Muscle of back (tissue), 3 donors: ENCODE measurements at regions not wholly inside any gene's neighbourhood (a gene's known extent, or its start where the extent isn't known, plus 50 kb on each side); places are given as distances from the start of the nearest gene placed in this dataset.
A peak's percentile ranks its signal among the peaks of the same experiment; 100 is the strongest.
"Not testable (repeated sequence)": the region's sequence is repeated elsewhere in the genome, so short reads cannot be mapped to it uniquely, and the experiment has no call there.

Experiments
- DNase-seq, 3 donors: peaks; one replicate each; pipeline versions ENCODE4 v3.0.0 to v3.0.0-alpha.2; 2013

DNA sequence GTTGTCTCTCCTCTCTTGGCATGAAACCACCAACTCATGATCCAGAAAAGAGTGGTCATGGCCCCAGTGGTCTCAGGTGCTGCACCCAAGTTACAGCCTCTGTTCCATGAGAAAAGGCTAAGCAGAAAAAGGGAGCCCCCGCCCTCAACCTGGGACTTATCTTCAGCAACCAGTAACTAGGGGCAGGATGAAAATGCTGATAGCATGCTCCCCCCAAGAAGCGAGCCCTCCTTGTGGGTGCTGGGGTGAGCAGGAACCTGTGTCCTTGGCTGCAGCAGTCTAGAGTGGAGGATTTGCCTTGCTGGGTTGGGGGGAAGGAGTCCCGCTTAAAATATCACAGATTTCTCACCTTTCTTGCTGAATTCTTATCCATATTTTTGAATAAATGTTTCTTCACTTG lies 490.0 kb downstream of the SUCLG1 start:
- no peak for DNase-seq

DNA sequence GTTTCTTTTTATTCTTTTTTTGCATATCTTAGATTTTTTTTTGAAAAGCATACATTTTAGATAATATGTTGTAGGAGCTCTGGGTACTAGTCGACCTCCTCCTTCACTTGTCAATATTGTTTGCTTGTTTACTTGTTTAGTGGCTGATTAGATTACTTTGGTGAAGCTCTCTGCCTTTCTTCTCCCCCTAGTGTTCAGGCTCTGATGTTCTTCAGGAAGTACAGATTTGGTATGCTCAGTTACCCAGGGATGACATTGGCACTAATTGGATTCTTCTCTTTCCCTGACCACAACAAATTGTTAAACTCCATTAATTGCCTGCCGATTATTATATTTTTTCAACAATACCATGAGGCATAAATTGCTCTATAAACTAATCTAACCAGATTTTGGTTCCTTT lies 491.2 kb downstream of the SUCLG1 start:
- DNase-seq = no peak

DNA sequence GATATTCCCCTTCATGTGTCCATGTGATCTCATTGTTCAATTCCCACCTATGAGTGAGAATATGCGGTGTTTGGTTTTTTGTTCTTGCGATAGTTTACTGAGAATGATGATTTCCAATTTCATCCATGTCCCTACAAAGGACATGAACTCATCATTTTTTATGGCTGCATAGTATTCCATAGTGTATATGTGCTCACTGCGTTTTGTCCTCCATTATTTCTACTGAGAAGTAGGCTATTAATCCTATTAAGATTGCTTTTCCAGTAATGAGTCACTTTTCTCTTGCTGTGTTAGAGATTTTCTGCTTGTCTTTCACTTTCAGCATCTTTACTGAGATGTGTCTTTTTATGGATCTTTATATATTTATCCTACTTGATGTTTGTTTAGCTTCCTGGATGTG lies 492.1 kb downstream of the SUCLG1 start:
- not testable (repeated sequence) for DNase-seq

DNA sequence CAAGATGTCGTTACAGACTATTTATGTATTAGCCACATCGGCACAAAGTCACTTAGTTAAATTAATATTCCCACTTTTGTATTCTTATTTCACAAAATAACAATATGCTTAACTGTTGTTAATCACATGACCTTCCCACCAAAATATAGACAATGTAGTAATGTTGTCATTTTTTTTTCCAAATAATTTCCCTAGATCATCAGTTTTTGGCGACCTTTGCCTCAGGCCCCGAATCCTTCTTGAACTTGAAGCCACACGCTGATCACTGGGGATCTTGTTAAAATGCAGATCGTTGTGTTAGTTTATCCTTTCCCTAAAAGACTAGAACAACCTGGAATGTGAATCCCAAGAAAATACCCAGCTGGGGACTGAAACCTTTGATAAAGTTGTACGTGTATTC lies 497.6 kb downstream of the SUCLG1 start:
- DNase-seq = no peak

DNA sequence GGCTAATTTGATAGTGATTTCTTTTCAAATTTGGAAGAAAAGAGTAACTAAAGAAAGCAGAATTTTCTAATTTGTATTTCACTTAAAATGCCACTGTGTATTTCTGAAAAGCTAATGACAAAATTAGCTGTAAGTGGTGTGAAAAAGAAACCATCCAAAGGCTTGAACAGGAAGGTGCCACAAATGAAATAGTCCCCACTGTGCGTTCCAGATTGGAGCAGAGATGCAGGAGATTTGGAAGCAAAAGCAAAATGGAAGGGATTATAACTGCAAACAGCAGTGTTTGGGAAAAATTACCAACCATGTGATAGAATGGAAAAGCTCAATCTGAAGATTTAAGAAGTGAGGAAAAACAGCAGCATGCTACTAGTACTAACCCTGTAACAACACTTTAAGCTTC lies 498.7 kb downstream of the SUCLG1 start:
- DNase-seq = no peak

DNA sequence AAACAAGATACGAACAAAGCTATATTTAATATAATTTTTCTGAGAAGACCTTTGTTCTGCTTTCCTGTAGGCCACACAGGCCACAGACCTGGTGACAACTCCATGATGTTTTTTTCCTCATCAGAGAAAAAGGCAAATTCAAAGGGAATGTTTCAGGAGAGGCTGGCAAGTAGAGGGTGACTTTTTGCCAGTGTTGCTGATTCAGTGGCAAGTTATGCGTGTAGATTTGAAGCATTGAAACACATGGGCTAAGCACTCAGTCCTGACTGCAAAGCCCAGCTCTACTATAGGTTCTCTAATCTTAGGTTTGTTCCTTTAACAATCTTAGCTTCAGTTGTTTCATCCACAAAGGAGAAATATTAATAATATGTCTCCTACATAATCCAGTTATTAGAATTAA lies 499.8 kb downstream of the SUCLG1 start:
- DNase-seq = no peak

DNA sequence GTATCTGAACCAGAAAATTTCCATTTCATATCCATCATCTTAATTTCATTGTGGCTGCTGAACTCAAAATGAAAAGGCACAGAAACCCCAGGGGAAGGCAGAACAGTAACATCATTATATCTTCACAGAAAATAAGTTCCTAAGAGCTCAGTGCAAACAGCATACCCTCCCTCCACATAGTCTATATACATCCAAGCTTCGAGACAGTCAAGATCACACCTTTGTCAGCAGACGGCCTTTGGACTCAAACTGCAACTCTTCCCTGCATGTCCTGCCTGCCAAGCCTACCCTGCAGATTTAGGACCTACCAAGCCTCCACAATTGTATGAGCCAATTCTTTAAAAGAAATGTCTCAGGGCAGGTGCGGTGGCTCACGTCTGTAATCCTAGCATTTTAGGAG lies 502.1 kb downstream of the SUCLG1 start:
- no peak for DNase-seq

DNA sequence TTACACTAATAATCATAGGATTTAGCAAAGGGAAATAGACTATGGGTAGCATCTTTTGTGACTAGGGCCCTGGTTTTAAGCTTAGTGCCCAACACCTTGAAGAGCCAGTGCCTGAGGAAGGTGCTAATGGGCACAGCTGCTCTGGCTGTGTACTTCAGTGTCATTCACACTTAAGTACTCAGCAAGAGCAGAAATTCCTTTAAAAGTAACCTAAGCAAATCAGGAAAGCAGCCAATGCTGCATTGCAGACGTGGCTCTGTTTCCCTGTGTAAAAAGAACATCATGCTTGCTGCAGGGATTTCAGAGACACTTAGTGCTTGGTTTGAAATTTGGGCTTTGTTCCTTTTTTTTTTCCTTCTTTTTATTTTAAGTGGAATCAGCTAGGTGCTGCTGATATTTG lies 505.4 kb downstream of the SUCLG1 start:
- DNase-seq = peak in 1 of 3 donors; percentile 51

DNA sequence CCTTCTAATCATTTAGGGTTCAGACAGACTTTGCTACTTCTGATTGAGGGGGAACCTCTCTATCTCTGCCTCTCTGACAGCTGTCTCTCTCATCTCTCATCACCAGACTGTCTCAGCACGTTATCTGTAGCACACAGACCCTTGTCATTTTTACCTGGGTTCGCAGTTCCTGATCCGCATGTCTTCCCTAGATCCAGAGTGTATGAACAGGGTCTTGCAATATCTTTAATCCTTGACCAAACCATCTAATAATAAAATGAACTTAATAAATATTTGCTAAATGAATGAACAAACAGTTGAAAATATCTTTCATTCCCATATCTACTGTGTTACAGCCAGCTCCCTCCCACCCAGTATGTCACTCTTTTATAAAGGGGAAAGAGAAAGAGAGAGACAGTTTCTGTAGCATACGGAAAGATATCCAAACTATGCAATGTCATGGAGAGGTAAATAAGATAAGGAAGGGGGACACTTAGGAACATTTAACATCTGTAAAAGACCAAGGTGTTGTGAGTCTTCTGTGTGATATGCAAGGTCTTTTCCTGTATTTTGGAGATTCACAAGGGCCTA lies 507.6 kb downstream of the SUCLG1 start:
- DNase-seq = no peak

DNA sequence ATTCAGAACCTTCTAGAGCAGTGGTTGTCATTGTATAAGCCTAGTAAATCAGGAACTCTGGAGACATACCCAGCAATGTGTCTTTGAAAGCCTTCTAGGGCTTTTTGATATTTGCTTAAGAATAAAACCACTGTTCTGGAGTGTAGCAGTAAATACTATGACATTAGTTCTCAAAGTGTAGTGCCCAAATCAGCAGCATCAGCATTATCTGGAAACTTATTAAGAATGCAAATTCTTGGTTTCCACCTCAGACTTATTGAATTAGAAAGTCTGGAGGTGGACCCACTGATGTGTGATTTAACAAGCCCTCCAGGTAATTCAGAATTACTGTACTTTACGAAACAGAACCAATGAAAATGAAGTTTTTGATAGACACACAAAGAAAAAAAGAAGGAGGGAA lies 509.7 kb downstream of the SUCLG1 start:
- DNase-seq = no peak

DNA sequence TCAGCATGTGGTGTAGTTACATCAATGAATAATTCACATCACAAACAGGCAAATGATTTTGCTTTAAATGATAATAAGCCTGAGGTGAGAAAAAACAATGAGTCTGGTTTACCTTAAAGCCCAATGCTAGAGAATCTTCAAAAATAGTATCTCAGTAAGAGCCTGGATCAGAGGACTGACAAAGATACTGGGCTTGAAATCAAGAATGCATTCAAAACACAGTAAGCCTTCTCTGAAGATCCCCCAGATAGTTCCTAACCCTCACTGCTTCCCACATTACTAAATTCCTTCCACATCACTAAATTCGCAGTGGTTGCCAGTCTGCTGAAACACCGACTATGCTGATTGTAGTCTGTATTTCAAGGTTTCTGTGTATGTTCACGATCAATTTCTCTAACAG lies 514.9 kb downstream of the SUCLG1 start:
- peak; percentile 21 to 68 (median 57) for DNase-seq

DNA sequence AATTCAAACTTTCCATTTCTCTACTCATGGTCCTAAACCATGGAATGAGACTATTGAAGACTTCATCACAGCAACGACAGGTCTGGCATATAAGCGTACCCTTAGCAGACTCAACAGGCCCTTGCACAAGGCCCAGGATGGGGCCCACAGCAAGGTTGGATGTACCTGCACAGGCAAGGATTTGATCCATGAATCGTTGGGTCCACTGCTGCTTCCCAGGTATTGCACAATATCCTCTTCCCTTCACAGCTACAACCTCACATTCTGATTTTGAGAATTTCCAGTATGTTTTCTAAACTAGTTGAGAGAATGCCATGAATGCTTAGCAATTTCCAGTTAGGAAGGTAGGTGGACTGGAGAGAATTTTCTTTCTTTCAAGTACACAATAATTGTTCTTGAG lies 515.8 kb downstream of the SUCLG1 start:
- DNase-seq = no peak

DNA sequence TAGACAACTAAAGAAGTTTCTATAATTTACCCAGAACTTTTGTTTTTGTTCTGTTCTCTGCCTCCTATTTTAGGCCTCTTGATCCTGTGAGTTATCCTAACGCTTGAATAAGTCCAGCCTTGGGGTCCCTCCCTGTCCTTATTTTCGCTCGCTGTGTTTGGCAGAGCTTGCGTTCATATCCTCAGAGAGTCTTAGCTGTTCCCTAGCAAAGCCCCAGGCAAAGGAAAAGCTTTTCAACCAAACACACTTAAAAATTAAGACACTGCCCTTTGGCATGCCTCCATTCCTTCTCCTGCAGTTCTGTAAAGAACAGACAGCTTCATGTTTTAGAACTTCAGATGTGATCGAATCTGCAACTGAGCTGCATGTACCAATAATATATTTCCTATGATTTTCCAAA lies 517.2 kb downstream of the SUCLG1 start:
- DNase-seq = peak; percentile 18 to 74 (median 55)

DNA sequence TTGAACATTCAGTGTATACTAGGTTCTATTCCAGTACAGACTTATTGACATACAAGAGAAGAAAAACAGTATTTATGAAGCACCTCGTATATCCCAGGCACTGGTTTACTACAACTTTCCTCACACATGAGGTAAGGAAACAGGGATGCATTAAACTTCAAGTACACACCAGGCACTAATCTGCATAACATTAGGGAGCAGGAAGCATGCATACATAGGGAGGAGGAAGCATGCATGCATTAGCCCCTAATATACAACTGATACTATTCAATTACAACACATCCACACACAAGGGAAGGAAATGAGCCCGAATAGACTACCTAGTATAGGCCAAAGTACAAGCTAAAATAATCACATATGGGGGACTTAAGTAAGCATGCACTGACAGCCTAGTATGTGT lies 525.3 kb downstream of the SUCLG1 start:
- no peak for DNase-seq

DNA sequence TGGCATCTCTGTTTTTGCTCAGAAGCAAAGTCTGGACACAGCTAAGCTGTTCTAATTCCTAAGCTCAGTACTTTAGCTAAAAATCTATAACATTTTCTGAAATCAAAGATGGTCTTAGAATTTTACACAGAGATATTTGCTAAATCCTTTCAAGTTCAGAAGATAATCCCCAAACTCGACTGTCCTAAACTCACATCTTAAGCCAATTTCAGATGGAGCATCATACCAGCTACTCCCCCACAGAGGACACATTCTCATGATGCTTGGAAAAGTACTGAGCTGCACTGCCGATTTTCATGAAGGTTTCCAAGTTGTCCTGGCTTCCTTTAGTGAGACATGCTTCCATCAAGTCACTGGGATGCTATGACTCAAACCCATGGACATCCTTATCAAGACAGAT lies 535.5 kb downstream of the SUCLG1 start:
- DNase-seq = no peak

DNA sequence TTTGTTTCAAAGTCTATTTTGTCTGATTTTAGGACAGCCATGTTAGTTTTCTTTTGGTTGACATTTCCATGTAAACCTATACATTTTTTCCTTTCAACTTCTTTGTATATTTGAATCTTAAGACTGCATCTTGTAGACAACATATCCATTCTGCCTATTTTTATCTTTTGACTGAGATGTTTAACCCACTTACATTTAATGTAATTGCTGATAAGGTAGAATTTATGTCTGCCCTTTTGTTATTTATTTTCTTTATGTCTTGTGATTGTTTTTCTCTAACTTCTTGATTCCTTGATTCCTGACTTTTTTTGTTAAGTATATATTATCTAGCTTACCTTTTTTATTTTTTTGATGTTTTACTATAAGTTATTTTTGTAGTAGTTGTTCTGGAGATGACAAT lies 542.5 kb downstream of the SUCLG1 start:
- no peak for DNase-seq

DNA sequence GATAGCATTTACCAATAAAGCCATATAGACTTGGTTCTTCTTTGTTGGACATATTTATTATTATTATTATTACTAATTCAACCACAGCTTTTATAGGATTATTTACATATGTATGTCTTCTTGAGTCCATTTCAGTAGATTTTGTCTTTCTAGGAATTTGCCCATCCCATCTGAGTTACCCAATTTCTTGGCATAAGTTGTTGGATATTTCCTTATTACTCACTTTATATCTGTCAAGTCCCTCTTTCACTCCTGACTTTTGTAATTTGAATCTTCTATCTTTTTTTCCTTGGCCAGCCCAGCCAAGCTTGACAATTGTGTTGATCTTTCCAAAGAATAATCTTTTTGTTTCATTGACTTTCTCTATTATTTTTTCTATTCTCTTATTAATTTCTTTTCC lies 543.7 kb downstream of the SUCLG1 start:
- no peak for DNase-seq

DNA sequence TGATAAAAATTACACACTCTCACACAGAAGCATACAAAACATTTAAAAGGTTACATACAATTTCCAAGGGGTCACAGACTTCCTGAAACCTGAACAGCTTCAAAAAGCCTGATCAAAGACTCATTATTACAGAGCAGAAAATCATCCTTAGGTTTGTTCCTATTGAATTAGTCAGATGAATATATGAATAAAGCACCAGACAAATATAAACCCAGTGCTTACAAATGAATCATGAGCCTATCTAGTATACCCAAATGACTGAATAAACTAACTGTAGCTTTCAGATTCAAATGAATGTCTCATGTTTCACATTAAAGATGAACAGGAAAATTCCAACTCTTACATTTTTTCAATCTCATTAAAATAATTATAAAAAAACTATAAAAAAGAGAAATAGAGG lies 550.3 kb downstream of the SUCLG1 start:
- DNase-seq = no peak

DNA sequence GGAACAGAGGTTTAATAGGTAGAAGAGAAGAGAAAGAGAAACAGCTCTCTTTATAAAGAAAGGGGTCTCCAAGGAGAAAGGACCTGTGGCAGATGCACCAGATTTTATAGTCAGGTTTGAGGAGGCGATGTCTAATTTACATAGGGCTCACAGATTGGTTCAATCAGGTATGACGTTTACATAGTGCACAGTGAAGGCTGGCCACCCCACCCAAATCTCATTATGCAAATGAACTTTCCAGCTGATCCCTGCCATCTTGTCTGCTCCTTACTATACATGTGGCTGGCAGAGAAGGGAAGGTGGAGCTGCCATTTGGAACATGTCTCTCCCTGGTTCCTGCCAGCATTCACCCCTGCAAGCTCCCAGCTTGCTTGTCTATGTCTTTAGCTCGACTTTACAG lies 557.8 kb downstream of the SUCLG1 start:
- no peak for DNase-seq

DNA sequence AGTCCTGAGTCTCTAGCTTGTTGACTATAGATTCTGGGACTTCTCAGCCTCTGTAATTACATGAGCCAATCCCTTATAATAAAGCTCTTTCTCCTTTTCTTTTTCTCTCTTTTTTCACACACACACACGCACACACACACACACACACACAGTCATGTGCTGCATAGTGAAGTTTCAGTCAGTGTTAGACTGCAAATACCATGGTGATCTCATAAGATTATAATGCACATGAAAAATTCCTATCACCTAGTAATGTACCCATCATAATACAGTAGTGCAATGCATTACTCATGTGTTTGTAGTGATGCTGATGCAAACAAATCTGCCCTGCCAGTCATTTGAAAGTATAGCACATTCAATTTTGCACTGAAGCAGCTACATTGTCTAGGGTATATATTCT lies 558.2 kb downstream of the SUCLG1 start:
- peak in 2 of 3 donors; percentile 2 to 43 for DNase-seq

DNA sequence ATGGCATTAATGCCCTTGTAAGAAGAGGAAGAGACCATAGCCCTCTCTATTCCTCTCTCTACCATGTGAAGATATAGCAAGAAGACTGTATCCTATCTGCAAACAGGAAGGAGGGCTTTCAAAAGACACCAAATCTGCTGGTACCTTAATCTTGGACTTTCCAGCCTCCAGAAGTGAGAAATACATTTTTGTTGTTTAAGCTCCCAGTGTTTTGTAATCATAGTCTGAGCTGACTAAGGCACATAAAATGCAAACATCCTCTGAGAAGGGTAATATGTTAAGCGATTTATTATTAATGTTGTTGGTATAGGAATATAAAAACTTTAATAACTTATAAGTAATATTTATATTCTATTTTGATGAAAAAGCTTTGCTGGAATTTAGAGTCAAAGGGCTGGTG lies 559.8 kb downstream of the SUCLG1 start:
- no peak for DNase-seq

DNA sequence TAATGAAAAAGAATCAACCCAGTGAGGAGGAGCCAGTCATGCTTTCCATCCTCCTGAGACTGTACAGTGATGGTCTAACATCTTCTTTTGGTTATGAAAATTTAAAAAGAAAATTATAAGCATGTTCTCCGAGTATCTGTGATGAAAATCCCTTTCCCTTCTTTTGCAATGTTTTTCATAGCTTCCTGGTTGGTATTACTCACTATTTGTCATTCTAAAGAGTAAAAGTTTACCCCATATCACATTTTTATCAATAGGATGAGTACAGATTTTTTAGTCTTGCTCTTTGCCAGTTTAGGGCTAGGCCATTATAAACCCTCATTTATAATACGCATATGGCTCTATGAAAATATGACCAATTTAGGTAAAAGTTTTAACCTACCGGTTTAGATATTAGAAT lies 564.1 kb downstream of the SUCLG1 start:
- no peak for DNase-seq

DNA sequence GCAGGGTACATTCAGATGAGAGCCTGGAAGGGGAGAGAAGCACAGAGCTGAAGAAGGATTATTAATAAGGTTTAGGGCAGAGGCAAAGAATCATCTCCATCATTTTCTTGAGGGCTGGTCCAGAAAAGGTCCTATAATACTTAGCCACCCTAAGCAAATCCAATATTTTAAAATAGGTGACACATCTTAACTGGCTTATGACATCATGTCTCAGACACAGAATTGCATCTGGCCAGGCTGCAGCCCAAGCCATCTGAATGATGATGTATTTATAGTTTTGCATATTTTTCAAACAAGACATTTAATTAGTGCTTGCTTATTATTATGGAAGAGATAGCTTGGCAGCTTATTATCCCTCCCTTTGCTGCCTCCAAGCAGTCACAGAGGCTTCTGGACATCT lies 571.3 kb downstream of the SUCLG1 start:
- DNase-seq = no peak

DNA sequence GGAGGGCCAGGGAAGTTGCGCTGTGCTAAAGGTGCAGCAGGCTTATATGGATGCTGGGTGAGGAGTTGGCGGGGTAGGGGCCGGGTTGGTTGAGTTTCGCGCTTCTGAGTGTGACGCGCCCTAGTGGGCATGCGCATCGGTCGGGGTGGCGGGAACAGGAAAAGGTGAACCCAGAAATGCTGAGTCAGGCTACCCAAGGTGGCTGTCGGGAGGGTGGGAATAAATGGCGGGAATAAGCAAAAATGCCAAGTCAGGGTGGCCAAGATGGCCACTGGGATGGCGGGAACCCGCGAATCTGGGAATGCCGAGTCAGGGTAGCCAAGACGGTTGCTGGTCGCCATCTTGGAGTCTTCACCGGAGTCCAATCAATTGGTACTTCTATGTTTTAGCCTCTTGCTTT lies 580.0 kb downstream of the SUCLG1 start:
- DNase-seq = no peak

DNA sequence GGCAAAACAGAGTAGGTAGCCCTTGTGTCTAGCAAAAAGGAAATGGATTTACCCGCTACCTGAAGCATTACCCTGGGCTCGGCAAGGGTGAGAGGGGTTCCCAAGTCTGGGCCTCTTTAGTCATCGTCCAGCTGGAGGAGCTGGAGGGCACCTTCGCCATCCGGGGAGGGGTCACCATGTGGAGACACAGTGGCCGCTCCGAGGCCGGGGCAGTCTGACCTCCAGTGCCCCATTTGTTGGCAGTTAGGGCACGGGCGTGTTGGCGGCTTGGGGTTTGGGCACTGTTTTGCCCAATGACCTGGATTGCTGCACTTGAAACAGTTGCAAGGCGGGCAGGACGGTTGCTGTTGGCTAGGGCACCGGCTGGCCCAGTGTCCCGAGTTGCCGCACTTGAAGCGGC lies 581.8 kb downstream of the SUCLG1 start:
- DNase-seq = not testable (repeated sequence)
